ENCODE measurements at regions not wholly inside any gene's neighbourhood (a gene's known extent, or its start where the extent isn't known, plus 50 kb on each side); places are given as distances from the start of the nearest gene placed in this dataset.

DNA sequence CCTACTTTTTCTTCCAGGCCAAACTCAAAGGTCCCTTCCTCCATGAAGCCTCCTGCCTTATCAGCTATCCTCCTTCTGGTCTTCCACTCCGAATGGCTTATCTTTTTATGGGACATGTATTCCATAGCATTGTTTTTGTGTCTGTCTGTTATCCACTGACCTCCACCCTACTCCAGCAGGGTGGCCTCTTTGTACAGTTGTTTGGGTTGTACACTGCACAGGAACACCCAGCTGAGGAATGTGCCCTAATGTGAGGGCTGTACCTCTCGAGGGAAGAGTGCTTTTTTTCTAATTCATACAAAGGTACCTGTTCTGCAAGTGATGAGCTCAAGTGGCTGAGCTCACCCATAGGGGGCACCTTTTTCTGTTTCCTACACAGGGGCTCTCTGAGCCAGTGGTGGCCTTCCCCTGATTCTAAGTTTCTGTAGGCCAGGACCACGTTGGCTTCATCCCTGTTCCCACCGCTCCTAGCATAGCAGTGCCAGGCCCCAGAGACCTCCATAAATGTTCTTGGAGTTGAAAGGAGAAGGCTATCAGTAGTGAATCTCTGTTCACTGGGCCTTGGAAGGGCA lies 108.2 kb downstream of the FOXD2 start:
- H3K9me3 ChIP-seq = no peaks in the 10 kb centered on the region
- H3K27me3 ChIP-seq = no peaks in the 10 kb centered on the region
- H3K27ac ChIP-seq = no peak overlapping the region
- no peak overlapping the region for H3K4me3 ChIP-seq
- TF ChIP-seq POLR2A (IDR thresholded peaks at IDR 0.05) = no peak
- TF ChIP-seq, protein P1, sequence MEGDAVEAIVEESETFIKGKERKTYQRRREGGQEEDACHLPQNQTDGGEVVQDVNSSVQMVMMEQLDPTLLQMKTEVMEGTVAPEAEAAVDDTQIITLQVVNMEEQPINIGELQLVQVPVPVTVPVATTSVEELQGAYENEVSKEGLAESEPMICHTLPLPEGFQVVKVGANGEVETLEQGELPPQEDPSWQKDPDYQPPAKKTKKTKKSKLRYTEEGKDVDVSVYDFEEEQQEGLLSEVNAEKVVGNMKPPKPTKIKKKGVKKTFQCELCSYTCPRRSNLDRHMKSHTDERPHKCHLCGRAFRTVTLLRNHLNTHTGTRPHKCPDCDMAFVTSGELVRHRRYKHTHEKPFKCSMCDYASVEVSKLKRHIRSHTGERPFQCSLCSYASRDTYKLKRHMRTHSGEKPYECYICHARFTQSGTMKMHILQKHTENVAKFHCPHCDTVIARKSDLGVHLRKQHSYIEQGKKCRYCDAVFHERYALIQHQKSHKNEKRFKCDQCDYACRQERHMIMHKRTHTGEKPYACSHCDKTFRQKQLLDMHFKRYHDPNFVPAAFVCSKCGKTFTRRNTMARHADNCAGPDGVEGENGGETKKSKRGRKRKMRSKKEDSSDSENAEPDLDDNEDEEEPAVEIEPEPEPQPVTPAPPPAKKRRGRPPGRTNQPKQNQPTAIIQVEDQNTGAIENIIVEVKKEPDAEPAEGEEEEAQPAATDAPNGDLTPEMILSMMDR (IDR thresholded peaks at IDR 0.05) = no peak
- H3K36me3 ChIP-seq = no peaks in the 10 kb centered on the region
- no peaks in the 10 kb centered on the region for H3K4me1 ChIP-seq
- no peak for DNase-seq

DNA sequence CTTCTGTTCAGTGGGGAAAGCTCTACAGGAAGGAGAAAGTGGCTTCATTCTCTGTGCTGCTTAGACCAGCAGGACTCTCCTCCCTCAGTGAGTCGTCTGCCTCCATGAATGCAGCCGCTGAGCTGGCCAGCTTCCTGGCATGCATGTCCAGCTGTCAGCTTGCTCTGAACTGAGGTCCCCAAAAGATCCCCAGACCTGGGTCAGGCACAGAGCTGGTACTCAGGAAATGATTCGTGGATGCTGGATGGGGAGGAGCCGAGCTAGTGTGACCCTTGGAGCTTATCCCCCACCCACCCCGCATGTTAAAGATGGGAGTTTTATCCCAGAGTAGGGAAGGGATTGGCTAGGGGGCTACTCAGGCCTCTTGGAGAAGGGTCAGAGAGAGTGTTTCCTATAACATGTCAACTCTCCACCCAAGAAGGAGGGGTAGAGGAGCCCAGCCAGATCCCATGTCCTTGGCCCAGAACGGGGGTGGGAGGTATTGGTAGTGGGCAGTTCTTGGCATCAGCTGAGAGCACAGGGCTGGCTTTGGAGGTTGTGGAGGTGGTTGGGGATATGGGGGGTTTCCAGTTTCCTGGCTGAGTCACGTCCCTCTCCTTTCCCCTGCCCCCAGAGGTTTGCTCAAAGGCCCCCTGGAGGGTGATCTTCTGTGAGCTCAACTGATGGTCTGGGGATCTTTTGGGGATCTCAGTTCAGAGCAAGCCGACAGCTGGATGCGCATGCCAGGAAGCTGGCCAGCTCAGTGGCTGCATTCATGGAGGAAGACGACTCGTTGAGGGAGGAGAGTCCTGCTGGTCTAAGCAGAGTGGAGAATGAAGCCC lies 110.1 kb downstream of the FOXD2 start:
- no peak for TF ChIP-seq POLR2A (IDR thresholded peaks at IDR 0.05)
- TF ChIP-seq, protein P1 (IDR thresholded peaks at IDR 0.05) = no peak
- H3K27me3 ChIP-seq = no peaks in the 10 kb centered on the region
- no peaks in the 10 kb centered on the region for H3K9me3 ChIP-seq
- no peak overlapping the region for H3K4me3 ChIP-seq
- no peaks in the 10 kb centered on the region for H3K36me3 ChIP-seq
- no peak overlapping the region for H3K27ac ChIP-seq
- no peaks in the 10 kb centered on the region for H3K4me1 ChIP-seq
- no peak for DNase-seq

DNA sequence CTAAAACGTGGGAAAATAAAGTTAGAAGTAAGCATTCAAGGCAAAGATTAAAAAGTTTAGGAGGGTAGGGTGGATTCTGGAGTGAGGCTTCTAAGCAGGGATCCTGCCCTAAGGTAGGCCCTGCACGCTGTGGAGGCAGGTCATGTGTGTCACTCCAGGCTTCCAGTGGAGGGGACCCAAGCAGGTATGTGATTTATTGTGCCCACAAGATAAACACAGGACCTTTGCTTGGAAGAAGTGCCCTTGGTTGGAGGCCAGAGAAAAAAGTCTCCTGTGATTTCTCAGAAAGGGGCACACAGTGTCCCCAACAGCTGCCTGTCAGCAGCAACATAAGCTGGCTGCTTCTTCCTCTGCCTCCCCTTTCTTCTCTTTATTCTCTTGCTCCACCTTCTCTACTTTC lies 110.8 kb downstream of the FOXD2 start:
- no peaks in the 10 kb centered on the region for H3K27me3 ChIP-seq
- H3K27ac ChIP-seq = no peak overlapping the region
- no peak overlapping the region for H3K4me3 ChIP-seq
- TF ChIP-seq POLR2A (IDR thresholded peaks at IDR 0.05) = no peak
- TF ChIP-seq, protein P1 (IDR thresholded peaks at IDR 0.05) = no peak
- no peak for DNase-seq
- no peaks in the 10 kb centered on the region for H3K9me3 ChIP-seq
- no peaks in the 10 kb centered on the region for H3K36me3 ChIP-seq
- H3K4me1 ChIP-seq = no peaks in the 10 kb centered on the region

DNA sequence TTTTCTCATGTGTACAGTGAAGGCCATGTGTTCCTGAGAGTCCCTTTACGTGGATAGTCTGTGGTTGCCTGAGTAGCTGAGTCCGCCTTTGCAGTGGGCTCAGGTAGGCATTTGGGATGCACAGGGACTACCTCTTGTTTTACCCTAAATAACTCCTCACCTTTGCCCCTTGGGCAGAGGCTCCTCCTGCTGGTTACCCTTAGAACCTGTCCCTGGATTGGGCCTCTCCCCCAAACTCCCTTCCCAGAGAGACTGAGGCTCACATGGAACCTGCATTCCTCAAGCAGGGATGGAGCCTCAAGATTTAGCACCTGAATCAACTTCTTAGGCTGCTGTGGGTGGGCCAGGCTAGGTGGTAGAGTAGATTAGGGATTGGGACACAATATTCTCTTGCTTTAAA lies 111.7 kb downstream of the FOXD2 start:
- DNase-seq = no peak
- no peak overlapping the region for H3K4me3 ChIP-seq
- H3K36me3 ChIP-seq = no peaks in the 10 kb centered on the region
- TF ChIP-seq, protein P1 (IDR thresholded peaks at IDR 0.05) = no peak
- no peak for TF ChIP-seq POLR2A (IDR thresholded peaks at IDR 0.05)
- H3K27me3 ChIP-seq = no peaks in the 10 kb centered on the region
- no peaks in the 10 kb centered on the region for H3K9me3 ChIP-seq
- no peak overlapping the region for H3K27ac ChIP-seq
- H3K4me1 ChIP-seq = no peaks in the 10 kb centered on the region

DNA sequence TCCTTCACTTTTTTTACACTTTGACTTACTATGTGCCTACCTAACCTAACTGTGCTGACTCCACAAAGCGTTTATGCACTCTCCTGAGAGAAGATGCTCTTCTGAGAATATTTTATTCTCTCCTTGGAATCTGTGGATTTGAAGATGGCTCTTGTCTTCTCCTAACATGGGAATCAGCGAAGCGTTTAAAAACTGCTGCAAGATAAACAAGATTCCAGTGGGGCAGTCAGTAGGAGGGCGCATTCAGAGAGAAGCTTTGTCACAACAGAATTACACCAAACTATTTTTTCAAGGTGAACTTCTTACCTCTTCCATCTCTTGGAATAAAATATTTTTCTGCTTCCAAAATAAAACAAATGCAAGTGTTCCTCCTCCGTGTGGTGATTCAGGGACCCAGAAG lies 113.1 kb downstream of the FOXD2 start:
- no peaks in the 10 kb centered on the region for H3K27me3 ChIP-seq
- H3K36me3 ChIP-seq = no peaks in the 10 kb centered on the region
- H3K27ac ChIP-seq = no peak overlapping the region
- H3K9me3 ChIP-seq = no peaks in the 10 kb centered on the region
- no peak overlapping the region for H3K4me3 ChIP-seq
- no peak for DNase-seq
- no peak for TF ChIP-seq POLR2A (IDR thresholded peaks at IDR 0.05)
- H3K4me1 ChIP-seq = peaks cover 0 to 10% (median 4%) of the 10 kb centered on the region in 4 donors

DNA sequence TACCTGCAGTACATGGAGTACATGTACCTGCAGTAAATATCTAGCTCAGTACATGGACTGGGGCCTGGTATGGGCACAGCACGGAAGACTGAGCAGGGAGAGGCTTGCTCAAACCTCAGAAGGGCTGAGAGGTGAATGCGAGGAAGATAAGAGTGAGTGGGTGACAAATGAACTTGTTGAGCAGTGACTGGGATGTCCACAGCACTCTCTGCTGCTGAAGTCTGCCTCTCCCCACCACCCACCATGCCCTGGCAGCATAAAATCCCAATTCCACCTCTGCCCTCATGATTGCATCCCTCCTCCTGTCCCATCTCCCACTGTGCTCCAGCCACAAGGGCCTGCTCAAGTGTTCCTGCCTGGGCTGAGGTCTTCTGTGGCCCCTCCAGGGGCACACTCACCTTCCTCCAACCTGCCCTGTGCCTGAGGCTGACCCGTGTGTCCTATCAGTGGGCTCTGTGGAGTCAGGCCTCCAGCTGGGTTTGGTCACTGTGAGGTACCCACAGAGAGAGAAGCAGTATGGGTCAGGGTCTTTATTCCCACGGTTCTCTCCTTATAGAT lies 114.2 kb downstream of the FOXD2 start:
- H3K36me3 ChIP-seq = no peaks in the 10 kb centered on the region
- H3K4me3 ChIP-seq = no peak overlapping the region
- no peak overlapping the region for H3K27ac ChIP-seq
- DNase-seq = no peak
- peaks cover 0 to 17% (median 5%) of the 10 kb centered on the region in 4 donors for H3K4me1 ChIP-seq
- no peaks in the 10 kb centered on the region for H3K9me3 ChIP-seq
- no peak for TF ChIP-seq POLR2A (IDR thresholded peaks at IDR 0.05)
- TF ChIP-seq, protein P1 (IDR thresholded peaks at IDR 0.05) = no peak
- H3K27me3 ChIP-seq = no peaks in the 10 kb centered on the region

Data from Peyer's patch (tissue), 4 donors.